8988T (cell line): ENCODE measurements at regions not wholly inside any gene's neighbourhood (a gene's known extent, or its start where the extent isn't known, plus 50 kb on each side); places are given as distances from the start of the nearest gene placed in this dataset.
"Not testable (repeated sequence)": the region's sequence is repeated elsewhere in the genome, so short reads cannot be mapped to it uniquely, and the experiment has no call there.

ENCODE experiments used
- DNase-seq: peaks from one replicate; pipeline ENCODE4 v3.0.0; 2011

DNA sequence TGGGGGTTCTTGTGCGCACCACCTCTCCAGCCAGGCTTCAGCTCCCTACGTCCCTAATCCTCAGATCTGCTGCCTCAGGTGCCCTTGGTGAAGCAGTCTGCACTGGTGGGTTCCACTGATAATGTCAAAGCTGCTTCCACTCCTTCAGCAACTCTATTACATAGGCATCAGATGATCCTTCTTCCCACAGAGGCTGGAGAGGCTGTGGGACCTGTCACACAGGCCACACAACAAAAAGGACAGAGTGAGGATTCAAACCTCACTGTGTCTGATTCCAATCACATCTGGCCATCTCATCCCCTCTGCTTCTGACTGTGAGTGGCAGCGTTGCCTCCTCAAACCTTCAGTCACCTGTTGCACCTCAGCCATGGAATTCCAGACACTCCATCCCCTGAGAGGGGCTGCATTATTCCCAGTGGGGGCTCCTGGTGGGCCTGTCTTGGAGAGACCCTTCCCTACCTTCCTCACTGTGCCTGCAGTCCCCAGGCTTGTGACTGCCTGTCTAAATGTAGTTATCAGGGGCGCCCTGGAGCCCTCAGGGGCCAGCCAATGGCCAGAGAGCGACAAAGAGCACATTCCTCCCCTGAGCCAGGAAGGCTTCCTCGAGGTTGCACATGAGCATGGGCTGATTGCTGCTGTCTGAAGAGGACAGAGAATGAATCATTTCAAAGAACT is 211.4 kb upstream of the ECI2 start:
- no peak for DNase-seq

DNA sequence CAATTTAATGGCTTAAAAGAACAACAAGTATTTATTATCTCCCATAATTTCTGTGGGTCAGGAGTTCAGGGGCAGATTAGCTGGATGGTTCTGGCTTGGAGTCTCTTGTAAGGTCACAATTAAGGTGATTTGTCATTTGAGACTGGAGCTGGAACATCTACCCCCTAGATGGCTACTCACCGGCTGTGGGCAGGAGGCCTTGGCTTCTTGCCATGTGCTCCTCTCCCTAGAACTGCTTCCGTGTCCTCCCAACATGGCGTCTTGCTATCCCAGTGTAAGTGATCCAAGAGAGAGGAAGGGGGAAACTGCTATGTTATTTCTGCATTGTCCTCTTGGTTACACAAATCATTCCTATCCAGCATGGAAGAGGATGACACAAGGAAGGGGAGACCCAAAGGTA is 210.2 kb upstream of the ECI2 start:
- no peak for DNase-seq

DNA sequence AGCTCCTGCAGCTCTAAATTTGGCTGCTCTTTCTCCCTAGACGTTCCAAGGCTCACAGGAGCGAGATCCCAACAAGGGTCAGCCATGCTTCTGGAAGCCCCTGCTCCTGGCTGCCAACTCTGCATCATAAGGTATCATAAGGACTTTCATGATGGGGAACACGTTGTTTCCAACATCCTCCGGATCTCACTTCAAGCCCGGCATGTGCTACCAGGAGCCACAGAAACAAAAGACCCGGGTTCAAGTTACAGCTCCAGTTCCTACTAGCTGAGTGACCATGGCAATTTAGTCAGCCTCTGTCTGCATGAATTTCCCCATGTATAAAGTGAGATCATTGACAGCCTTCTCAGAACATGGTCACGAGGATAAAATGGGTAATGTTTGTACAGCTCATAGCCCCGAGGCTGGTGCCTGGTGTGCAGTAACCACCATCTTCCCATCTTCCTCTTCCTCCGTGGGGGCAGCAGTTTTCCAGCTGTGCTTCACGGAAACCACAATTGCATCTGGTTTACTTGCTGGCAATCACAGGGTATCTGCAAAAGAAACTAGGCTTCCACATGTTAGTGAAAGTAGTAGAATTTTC is 209.0 kb upstream of the ECI2 start:
- DNase-seq, result no peak

DNA sequence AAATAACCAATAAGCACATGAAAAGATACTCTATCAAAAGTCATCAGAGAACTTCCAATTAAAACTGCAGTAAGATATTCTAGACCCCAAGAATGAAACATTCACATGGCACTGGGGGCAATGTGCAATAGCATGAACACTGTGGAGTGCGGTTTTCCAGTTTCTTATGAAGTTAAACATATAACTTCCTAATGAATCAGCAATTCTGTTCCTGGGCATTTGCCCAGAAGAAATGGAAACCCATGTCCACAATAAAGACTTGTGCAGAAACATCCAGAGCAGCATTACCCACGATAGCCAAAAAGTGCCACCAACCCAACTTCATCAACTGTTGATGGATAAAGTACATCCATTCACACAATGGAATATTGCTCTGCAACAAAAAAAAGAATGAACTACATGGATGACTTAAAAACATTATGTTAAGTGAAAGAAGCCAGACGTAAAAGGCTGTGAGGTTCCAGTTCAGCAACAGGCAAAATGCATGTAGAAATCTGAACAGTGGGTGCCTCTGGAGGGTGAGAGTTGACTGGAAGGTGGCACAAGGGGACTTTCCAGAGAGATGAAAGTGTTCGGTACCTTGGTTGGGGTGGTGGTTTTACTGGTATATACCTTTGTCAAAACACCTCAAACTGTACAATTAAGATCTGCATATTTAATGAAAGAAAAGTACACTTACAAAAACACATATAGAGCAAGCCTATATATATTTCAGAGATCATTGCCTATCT is 207.2 kb upstream of the ECI2 start:
- no peak for DNase-seq

DNA sequence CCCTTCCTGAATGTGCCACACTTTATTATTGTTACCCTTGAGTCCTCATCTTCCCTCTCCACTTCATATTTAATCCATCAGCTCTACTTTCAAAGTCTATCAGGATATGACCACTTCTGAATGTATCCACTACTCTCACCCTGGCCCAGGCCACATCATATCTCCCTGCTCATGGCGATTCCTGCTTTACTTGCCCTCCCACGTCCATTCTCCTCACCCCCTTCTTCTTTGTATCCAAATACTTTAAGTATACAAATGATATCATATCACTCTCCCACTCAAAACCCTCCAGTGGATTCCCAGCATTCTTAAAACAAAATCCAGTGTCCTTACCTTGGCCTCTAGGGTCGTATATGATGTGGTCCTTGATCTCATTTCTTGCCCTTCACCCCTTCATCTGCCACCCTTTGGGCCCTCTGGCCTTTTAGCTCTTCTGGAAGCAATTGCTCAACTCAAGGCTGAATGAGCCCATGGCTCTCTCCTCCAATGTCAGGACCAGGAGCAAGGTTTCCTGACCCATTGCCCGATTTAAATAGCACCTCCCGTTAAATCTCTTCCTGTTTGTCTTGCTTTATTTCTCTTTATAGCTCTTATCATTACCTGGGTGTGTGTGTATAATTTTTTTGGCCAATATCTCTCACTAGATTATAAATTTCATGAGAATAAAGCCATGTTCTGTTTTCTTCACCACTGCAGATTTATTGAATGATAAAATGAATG is 205.9 kb upstream of the ECI2 start:
- DNase-seq, result no peak

DNA sequence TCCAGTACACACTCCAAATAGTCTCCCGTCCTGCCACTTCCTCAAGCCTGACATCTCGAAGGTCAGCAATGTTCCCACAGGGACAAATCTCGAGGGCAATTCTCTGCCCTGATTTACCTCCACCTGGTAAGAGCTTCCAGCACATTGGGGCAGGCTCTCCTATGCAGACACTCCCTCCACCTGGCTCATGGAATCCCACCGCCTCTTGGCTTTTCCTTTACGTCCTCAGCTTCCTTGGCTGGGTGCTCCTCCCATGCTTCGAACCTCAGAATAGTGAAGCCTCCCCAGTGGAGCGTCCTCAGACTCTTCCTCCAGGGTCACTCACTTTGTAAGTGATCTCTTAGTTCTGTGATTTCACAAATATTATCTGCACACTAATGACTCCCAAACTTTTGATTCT is 205.2 kb upstream of the ECI2 start:
- no peak for DNase-seq

DNA sequence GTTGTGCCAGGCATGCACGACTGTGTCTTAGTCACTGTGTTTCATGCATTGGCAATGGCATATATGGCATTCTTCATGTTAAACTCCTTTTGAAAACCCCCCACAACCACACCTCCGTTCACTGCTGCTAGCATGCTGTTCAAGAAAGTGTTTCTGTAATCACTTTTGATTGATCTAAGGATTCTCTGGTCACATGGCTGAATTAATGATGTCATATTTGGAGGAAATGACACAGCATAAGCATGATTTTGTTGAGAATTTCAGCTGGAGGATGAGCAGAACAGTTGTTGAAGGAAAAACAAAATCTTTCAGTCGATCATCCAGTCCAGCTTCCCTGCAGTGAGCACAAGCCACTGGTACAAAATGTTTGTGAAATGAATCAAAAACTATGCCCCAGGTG is 203.5 kb upstream of the ECI2 start:
- DNase-seq, result no peak

DNA sequence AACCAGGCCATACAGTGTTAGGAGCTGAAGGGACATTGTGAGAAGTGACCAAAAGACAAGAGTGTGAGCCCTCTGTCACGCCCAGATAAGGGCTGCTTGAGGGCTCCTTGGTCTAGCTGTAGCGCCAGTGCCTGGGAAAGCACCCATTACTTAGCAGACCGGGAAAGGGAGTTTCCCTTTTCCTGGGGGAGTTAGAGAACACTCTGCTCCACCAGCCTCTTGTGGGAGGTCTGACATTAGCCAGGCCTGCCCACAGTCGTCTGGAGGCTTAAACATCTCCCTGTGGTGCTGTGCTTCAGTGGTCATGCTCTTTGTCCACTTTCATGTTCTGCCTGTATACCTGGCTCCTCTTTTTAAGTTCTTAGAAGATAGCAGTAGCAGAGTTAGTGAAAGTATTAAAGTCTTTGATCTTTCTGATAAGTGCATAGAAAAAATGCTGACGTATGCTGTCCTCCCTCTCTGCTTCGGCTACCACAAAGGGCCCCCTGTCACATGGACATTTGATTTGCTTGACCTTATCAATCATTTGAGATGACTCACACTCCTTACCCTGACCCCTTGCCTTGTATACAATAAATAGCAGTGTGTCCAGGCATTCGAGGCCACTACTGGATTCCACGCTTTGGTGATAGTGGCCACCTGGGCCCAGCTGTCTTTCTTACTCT is 201.5 kb upstream of the ECI2 start:
- DNase-seq, result no peak

DNA sequence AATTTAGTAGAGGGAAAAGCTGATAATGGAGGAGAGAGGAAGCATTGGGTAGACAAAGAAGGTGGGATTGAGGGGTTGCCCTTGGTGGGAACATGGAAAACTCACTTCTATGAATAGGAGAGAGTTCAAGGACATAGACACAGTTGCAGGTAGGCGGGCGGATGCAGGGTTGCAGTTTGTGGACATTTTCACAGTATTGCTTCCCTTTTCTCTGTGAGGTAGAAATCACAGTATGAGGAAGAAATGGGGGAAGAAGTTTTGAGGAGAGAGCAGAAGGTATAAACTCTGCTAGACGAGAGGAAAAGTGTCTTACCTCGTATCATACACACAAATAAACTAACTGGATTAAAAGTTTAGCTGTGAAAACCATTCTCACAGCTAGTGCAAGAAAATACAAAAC is 200.7 kb upstream of the ECI2 start:
- DNase-seq, result no peak

DNA sequence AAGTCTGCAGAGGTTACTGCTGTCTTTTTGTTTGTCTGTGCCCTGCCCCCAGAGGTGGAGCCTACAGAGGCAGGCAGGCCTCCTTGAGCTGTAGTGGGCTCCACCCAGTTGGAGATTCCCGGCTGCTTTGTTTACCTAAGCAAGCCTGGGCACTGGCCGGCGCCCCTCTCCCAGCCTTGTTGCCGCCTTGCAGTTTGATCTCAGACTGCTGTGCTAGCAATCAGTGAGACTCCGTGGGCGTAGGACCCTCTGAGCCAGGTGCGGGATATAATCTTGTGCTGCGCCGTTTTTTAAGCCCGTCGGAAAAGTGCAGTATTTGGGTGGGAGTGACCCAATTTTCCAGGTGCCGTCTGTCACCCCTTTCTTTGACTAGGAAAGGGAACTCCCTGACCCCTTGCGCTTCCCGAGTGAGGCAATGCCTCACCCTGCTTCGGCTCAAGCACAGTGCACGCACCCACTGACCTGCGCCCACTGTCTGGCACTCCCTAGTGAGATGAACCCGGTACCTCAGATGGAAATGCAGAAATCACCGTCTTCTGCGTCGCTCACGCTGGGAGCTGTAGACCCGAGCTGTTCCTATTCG is 198.9 kb upstream of the ECI2 start:
- DNase-seq, result not testable (repeated sequence)

DNA sequence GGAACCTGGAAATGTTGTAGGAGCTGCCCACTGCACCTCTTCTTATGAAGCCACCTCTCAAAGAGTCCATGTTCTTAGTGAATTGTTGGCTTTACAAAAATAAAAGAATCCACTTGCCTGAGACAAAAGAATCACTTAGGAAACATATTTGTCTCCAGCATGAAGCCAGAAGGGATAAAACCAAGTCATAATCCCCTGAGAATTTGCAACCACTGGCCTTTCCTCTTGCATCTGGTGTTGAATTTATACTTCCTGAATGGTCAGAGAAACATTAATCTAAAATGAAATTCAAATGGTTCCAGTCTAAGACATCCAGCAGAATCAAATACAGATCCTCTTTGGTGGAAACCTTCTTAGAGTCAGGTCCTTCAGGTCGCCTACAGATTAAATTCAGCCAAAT is 192.5 kb upstream of the ECI2 start:
- DNase-seq, result no peak

DNA sequence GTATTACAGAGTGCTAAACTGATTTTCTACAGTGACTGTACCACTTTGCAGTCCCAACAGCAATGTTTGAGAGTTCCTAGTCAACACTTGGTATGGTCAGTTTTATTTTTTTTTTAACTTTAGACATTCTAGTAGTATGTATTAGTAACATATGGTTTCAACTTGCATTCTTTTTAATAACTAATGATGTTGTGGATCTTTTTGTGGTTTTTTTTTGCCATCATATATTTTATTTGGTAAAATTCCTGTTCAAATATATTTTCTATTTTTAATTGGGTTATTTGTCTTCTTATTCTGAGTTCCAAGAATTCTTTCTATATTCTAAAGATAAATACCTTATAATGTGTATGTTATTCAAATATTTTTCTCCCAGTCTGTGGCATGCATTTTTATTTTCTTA is 189.4 kb upstream of the ECI2 start:
- DNase-seq, result no peak

DNA sequence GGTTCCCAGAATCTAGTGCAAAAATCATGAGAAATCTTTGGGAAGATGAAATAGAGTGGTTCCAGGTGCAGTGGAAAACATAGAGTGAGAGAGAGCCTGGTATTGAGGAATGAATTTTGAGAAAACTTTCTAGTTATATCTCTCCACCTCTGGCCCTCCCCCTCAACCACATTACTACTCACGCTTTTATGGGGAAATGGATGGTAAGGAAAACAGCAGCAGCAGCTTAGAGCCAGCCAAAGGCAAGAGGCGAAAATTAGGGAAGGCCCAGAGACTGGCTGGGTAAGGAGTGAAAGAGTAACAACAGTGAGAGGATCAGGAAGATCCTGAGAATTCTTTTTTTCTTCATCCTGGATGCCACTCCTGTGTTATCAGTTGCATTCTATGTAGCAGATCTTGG is 187.9 kb upstream of the ECI2 start:
- DNase-seq, result no peak

DNA sequence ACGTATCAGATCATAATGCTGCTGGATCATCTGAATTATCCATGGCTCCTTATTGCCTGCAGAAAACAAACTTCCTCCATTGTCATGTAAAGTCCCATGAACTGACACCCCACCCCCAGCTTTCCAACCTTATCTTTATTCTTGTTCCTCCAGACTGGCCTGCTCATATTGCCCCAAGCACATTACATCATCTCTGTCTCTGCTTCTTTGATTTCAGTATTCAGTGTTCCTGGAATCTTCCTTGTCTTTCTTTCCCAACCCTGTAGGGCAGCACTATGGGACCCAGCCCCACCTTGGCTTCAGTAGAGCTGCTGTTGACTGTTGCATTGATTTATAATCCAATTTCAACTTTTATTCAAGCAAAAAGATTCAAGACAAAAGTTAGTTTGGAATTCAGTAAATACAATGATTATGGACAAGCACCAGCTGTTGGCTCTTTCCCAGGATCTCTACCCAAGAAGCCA is 187.5 kb upstream of the ECI2 start:
- no peak for DNase-seq

DNA sequence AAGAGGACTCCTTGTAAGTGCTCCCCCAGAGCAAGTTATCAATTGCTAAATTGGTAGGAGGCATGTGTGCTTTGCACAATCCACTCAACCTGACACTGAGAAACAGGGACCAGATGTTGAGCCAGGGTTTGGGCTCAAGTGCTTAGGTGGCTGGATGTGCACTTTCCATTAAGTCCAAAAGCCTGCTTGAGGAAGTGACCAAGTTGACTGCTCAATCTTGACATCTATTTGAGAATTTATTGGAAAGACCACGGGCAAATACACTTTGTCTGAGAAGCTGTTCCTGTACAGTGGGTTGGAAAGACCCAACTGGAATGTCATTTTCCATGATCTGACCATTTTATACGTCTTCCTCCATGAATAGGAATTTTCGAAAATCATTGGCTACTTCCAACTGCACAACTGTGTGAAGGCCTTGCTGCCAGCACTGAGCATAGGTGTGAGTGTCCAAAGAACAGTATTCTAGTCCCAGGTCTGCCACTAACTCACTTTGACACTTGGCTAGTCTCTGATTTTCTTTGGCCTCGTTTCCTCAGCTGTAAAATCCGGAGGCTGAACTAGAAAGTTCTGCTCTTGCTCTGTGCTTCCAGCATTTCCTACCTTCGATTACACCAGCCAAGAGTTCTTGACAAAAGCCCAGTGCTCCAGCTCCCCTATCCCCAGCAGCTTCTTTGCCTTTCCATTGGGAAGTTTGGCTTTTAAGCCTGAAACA is 186.9 kb upstream of the ECI2 start:
- DNase-seq, result no peak

DNA sequence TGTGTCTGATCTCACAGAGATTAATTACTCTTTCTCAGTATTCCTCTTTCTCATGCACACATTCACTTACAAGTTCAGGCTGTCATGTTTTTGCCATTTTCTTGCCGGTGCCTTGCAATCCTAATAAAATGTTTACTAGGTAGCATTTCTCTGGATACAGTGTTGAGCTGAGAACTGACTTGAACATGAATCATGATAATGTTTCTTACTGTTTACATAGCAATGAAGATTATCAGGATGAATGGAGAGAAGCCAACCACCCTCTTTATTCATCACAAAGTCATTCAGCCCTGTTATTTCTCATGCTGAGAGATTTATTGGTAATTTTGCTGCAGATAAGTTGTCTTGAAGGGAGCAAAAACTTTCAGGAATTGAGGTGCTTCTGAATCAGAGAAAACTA is 185.5 kb upstream of the ECI2 start:
- DNase-seq, result no peak

DNA sequence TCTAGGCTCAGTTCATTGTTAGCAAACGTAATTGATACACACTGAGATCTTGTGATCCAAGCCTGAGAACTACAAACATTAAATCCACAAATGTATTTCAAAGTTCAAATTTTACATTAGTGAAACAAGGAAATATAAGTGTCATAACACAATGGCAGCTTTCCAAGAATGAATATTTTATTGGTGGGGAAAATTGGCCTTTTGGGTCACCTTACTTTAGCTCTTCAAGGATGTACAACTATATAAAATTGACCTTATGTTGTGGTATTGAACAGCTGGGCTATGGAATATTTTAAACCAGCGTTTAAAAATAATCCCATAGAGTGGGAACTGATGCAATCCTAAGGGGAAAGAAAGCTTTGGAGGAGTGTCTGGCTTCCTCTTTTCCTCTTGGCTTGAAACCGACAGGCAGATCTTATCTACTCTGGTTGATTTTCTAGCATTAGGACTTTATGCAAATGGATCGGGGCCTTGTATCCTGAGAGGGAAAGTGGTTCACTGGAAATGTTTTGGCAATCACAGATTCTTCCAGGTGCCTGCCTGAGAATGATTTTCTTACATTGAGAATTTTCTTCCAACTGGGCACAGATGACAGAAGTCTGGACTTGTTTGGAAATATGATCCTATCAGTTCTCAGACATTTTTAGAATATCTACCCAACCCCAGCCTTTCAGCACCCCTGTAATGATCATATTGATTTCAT is 184.8 kb upstream of the ECI2 start:
- DNase-seq, result no peak

DNA sequence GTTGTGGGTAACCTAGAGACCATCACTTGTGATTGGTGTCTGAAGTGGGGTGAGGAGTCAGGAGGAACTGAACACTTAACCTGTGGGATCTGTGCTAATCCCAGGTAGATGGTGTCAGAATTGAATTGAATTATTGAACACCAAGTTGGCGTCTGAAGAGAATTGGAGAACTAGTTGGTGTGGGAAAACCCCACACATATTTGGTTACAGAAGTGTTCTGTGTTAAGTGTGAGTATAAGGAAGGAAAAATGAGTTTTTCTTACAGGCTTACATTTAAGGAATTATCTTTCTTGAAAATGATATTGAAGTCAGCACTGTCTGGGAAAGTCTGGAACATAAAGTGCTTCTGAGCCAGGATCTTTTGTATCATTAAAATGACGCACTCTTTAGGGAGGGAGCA is 182.9 kb upstream of the ECI2 start:
- no peak for DNase-seq

DNA sequence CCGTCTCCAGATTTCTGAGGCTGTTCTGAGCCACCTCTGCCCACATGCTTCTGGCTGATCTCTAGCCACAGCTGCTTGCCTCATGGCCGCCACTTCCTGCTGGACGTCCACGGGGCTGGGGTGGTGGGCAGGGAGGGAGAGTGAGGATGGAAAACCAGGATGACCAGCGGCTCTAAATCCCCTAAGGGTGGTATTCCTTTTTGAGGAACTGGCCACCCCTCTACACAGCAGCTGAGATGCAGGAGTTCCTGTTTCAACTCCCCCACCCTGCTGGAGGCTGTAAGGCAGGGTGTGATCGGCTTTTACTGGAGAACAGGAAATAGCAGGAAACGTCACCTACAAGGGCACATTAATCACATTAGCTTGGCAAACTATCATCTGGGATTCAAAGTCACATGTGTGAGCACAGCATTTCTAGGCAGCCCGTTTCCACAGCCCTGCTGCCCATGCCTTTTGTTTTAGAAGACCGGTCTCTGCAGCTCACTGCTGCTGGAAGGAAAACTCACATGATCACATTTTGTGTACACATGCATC is 181.6 kb upstream of the ECI2 start:
- DNase-seq, result no peak

DNA sequence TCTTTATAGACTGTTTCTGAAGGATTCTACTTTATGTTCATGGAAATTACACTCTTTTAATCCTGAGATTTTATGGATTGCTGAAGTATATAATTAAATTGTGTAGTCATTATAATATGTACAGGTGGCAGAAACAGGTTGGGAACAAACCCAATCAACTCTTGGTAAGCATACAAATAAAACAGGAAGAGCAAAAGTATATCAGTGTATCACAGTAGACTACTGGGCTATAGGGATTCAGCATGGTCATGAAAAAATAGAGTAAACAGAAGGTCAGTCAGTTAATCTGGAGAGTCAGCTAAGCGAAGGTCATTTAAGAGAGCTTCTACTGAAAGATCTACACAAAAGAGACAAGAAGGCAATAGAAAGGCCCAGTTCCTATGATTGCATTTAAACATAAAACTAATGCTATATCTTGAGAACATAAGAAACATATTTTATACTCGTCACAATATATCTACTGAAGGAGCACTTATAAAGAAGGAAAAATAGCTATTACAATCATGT is 178.9 kb upstream of the ECI2 start:
- DNase-seq, result no peak
